GM12878 (cell line): ENCODE measurements at regions not wholly inside any gene's neighbourhood (a gene's known extent, or its start where the extent isn't known, plus 50 kb on each side); places are given as distances from the start of the nearest gene placed in this dataset.

ENCODE experiments used
- EZH2 ChIP-seq: IDR thresholded peaks from 2 replicates; pipeline ENCODE4 v1.6.1; 2012; ENCODE audit warnings: low read depth, mild to moderate bottlenecking, control low read depth, inconsistent platforms, low read length, borderline replicate concordance; ENCODE audit not compliant: control insufficient read depth
- POLR2A ChIP-seq: IDR thresholded peaks from 2 replicates; pipeline ENCODE4 v1.6.1; 2011; ENCODE audit warnings: low read depth, mild to moderate bottlenecking, low read length
- TF ChIP-seq, protein P1 (sequence below), 3 experiments: IDR thresholded peaks in 2 of 3; conservative IDR thresholded peaks in 1 of 3; 2 replicates each; pipeline ENCODE4 v1.5.1; 2011; ENCODE audit warnings: low read depth in 3 of 3, low read length in 3 of 3, mild to moderate bottlenecking in 3 of 3, control low read depth in 2 of 3, moderate library complexity in 2 of 3, inconsistent platforms in 1 of 3, mixed read lengths in 1 of 3; ENCODE audit not compliant: control insufficient read depth in 2 of 3, insufficient read depth in 1 of 3; ENCODE audit errors: extremely low read depth in 1 of 3

GRCh38 chr14:38755036-38755435, 348.0 kb downstream of the SEC23A start:
- TF ChIP-seq EZH2 (no peak), POLR2A (no peak)
- TF ChIP-seq, protein P1, sequence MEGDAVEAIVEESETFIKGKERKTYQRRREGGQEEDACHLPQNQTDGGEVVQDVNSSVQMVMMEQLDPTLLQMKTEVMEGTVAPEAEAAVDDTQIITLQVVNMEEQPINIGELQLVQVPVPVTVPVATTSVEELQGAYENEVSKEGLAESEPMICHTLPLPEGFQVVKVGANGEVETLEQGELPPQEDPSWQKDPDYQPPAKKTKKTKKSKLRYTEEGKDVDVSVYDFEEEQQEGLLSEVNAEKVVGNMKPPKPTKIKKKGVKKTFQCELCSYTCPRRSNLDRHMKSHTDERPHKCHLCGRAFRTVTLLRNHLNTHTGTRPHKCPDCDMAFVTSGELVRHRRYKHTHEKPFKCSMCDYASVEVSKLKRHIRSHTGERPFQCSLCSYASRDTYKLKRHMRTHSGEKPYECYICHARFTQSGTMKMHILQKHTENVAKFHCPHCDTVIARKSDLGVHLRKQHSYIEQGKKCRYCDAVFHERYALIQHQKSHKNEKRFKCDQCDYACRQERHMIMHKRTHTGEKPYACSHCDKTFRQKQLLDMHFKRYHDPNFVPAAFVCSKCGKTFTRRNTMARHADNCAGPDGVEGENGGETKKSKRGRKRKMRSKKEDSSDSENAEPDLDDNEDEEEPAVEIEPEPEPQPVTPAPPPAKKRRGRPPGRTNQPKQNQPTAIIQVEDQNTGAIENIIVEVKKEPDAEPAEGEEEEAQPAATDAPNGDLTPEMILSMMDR (IDR thresholded peaks at IDR 0.05 in 2 of 3, conservative IDR thresholded peaks at IDR 0.05 in 1 of 3; ENCODE audit: control insufficient read depth in 2 of 3, extremely low read depth in 1 of 3, insufficient read depth in 1 of 3, low read depth in 3 of 3, low read length in 3 of 3): no peak
